Epithelial cell of prostate (primary cell): ENCODE measurements at regions not wholly inside any gene's neighbourhood (a gene's known extent, or its start where the extent isn't known, plus 50 kb on each side); places are given as distances from the start of the nearest gene placed in this dataset.
"Not testable (repeated sequence)": the region's sequence is repeated elsewhere in the genome, so short reads cannot be mapped to it uniquely, and the experiment has no call there.

Experiments used
- DNase-seq: peaks from one replicate; pipeline ENCODE4 v3.0.0-alpha.2; 2011; ENCODE audit warnings: low read depth, low spot score
- H3K27ac ChIP-seq: fragments of 450-650 bp; 2 replicates; pipeline ENCODE4 v1.5.1; 2017; ENCODE audit warnings: mild to moderate bottlenecking

DNA sequence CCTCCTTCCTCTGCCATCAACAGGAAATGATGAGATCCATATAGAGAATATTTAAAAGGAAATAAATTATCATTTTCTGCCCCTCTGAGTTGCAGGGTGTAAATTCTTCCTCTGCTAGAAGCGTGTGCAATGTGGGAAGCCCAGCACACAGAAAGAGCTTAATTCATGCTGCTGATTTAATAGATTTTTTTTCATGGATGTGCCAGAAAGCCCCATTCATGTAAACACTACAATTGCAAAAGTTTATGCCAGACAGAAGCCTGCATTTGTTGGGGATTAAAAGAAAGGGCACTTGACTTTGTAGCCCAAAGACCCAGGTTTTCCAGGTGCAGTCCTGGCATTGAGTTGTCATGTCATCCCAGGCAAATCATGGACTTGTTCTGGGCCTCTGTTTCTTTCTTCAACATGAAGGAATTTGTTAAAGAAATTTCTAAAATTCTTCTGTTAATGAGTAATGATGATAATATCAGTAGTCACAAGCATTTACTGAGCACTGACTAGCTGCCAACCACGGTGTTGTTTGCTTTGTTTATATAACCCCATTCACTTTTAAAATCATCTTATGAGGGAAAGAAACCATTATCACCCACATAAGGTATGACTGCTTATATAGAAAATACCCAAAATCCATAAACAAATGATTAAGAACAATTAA lies 341.7 kb downstream of the ANAPC1 start:
- not testable (repeated sequence) for DNase-seq

DNA sequence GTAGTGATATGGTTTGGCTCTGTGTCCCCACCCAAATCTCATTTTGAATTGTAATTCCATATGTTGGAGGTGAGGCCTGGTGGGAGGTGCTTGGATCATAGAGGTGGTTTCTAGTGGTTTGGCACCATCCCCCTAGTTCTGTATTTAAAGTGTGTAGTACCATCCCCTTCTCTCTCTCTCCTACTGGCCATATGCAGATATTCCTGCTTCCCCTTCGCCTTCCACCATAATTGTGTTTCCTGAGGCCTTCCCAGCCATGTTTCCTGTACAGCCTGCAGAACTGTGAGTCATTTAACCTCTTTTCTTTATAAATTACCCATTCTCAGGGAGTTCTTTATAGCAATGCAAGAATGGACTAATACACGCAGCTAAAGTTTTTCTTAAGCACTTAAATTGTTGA lies 340.0 kb downstream of the ANAPC1 start:
- not testable (repeated sequence) for H3K27ac ChIP-seq, DNase-seq

More for the DNA sequence above, 341.7 kb downstream of the ANAPC1 start:
- not testable (repeated sequence) for H3K27ac ChIP-seq

- H3K27ac ChIP-seq: not testable (repeated sequence)
- peak; percentile 24 for DNase-seq
These were observed 338.1 kb downstream of the ANAPC1 start for GRCh38 chr2:111545723-111546431.

GRCh38 chr2:111546578-111546977 lies 337.4 kb downstream of the ANAPC1 start:
- not testable (repeated sequence) for H3K27ac ChIP-seq, DNase-seq

GRCh38 chr2:111549174-111549573 lies 334.8 kb downstream of the ANAPC1 start:
- not testable (repeated sequence) for DNase-seq, H3K27ac ChIP-seq

DNA sequence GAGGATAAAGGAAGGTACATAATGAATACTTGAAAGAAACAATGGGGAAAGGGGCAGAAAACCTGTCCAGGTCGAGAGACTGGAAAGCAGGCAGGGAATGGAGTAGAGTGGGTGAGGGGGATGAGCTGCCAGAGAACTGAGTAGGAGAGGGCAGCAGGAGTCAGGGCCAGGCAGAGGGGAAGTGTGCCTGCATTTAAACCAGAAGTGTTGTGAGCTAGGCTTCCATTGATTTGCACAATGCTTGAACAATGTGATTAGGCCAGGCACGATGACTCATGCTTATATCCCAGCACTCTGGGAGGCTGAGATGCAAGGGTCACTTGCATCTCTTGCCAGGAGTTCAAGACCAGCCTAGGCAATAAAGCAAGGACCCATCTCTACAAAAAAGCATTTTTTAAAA lies 332.6 kb downstream of the ANAPC1 start:
- DNase-seq, H3K27ac ChIP-seq: not testable (repeated sequence)

- not testable (repeated sequence) for H3K27ac ChIP-seq, DNase-seq
These were observed 331.4 kb downstream of the ANAPC1 start for GRCh38 chr2:111552625-111553024.

DNA sequence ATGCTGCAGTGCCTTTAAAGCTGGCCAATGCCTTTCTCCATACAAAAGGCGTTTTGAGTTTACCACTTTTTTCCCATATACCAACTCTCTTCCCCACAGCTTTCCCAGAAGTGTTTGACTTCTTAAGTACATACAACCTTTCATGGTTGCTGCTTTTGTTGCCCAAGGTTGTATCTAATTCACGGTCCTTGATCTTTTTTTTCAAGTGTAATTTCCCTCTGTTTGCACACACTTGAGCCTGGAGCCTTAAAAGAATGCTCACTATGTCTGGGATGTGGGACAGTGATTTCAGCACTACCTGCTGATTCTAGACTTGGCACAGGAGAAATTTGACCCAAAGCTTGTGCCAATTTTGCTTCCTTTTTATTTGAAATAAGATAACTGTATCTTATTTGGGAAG lies 324.7 kb downstream of the ANAPC1 start:
- not testable (repeated sequence) for DNase-seq, H3K27ac ChIP-seq

DNA sequence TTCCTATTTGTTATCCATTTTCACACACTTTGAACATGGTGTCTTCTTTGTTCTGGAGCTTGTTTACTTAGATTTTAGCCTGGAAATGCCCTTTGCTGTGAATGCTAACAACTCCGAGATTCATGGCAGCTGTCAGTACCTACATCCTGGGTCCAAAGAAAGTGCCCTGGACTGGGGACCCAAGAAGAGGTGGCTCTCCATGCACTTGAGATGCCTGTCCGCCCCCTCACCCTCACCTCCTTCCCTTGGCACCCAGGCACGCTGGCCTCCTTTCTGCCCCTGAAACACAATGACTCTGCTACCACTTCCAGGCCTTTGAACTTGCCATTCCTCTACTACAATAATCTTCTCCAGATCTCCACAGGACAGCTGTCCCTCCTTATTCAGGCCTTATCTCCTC lies 324.2 kb downstream of the ANAPC1 start:
- not testable (repeated sequence) for H3K27ac ChIP-seq, DNase-seq

DNA sequence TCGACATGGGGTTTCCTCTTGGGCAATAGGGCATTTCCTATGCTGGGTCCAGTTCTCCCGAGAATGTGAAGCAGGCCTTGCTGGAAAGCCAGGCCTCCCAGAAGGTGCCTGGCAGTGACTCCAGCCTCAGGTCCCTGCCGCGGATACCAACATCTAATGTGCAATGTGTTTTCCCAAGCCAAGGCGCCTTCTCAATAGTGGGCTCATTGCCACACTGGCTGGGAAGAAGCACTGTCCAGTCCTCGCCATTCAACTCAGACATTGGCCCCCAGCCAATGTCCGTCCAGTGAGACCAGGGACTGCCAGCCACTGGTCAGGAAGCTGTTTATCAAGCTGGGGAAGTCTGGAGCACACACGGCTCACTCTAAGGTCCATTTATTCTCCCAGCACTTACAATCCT lies 317.9 kb downstream of the ANAPC1 start:
- not testable (repeated sequence) for DNase-seq, H3K27ac ChIP-seq

DNA sequence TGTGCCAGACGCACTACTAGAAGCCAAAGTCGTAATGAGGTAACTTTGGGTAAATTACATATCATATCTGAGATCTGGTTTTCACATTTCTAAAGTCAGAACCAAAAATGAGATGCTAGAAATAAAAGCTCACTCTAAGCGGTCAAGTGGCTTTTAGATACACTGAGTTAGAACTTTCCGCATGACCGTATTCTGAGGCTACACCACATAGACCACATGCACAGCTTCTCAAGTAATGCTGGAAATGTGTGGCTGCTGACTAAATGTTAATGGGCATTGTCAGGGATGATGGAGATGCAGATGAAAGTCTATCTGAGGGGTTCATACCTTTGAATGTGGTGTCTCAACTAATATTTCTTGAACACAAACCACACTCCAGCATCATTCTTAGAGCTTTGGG lies 316.8 kb downstream of the ANAPC1 start:
- not testable (repeated sequence) for DNase-seq

GRCh38 chr2:111569356-111570199 lies 314.4 kb downstream of the ANAPC1 start:
- not testable (repeated sequence) for DNase-seq, H3K27ac ChIP-seq

More for the DNA sequence above, 316.8 kb downstream of the ANAPC1 start:
- not testable (repeated sequence) for H3K27ac ChIP-seq

DNA sequence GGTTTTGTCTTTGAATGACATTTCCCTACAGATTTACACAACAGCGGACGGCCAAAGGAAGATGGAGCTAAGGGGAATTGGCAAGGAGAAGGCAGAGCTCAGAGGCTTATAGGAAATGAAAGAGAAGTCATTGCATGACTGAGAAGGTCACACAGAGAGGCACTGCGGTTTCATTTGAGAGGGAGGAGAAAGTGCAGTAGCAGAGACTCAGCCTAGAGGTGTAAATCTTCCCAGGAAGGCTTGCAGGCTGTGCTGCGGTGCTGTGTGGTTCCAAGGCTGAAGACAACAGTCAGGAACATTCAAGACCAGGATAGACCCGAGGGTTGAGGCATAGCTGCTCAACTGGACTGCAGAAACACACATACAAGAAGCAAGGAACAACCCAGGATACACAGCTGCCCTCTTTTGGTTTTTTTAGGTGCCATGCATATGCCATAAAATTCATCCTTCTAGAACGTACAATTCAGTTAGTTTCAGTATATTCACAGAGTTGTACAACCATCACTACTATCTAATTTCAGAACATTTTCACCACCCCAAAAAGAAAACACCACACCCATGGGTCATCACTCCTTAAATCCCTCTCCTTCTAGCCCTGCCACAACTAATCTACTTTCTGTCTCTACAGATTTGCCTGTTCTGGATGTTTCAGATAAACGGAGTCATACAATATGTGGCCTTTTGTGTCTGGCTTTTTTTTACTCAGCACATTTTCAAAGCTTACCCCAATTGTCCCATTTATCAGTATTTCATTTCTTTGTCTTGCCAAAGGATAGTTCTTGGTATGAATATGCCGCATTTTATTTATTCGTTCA lies 313.5 kb downstream of the ANAPC1 start:
- H3K27ac ChIP-seq, DNase-seq: not testable (repeated sequence)

GRCh38 chr2:111574803-111575202 lies 309.2 kb downstream of the ANAPC1 start:
- not testable (repeated sequence) for DNase-seq, H3K27ac ChIP-seq

- H3K27ac ChIP-seq, DNase-seq: not testable (repeated sequence)
These were observed 306.7 kb downstream of the ANAPC1 start for GRCh38 chr2:111577154-111577885.

DNA sequence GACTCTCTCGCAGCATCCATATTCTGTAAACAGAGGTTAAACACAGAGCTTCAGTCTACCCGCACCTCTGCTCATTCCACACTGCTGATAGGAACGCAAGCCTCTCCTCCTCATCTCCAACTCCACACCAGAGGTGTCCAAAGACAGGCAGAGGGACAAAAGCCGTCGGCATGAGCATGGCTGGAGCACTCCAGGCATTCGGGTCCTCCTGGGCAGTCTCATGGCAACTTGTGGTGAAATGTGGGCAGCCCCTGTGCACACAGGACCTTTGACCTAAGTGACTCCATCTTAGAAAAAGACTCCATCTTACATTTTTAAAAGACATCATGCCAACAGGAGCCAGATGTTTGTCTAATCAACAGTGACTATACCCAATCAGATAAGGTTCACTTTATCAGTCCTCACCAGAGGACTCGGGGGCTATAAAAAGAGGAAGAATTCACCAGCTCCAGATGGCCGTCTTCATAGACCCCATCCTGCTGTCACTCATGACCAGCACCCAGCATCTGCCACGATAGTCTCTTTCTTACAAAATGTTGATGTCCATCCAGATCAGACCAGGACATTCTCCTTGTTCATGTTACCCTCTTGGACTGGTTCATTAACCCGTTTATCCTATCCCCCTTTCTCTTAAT lies 304.4 kb downstream of the ANAPC1 start:
- DNase-seq, H3K27ac ChIP-seq: not testable (repeated sequence)

GRCh38 chr2:111580616-111581015 lies 303.4 kb downstream of the ANAPC1 start:
- H3K27ac ChIP-seq, DNase-seq: not testable (repeated sequence)

GRCh38 chr2:111582090-111582489 lies 301.9 kb downstream of the ANAPC1 start:
- H3K27ac ChIP-seq, DNase-seq: not testable (repeated sequence)

- DNase-seq, H3K27ac ChIP-seq: not testable (repeated sequence)
These were observed 300.5 kb downstream of the ANAPC1 start for GRCh38 chr2:111583480-111583879.
